ENCODE measurements at regions not wholly inside any gene's neighbourhood (a gene's known extent, or its start where the extent isn't known, plus 50 kb on each side); places are given as distances from the start of the nearest gene placed in this dataset.

GRCh38 chr9:29004988-29005387 is 1431.7 kb upstream of the C9orf72 start:
- ChIA-PET CTCF (no interaction called here), POLR2A (no interaction called here)
- FAIRE-seq (no peak), DNase-seq (ENCODE audit: low read depth, low spot score) (no peak)
- TF ChIP-seq MAX (IDR thresholded peaks at IDR 0.05; ENCODE audit: insufficient read depth, insufficient read length) (no peak), EZH2 (IDR thresholded peaks at IDR 0.05; ENCODE audit: borderline replicate concordance, low read depth, low read length, severe bottlenecking) (no peak), MYC (IDR thresholded peaks at IDR 0.05; ENCODE audit: low read depth, low read length) (no peak), FOS (IDR thresholded peaks at IDR 0.05; ENCODE audit: borderline replicate concordance, insufficient read depth, low read length) (no peak), GATA2 (IDR thresholded peaks at IDR 0.05; ENCODE audit: insufficient read depth, insufficient read length, low read depth, low read length) (no peak), JUN (IDR thresholded peaks at IDR 0.05; ENCODE audit: borderline replicate concordance, insufficient read depth, insufficient read length, low read depth) (no peak), POLR2AphosphoS5 (IDR thresholded peaks at IDR 0.05; ENCODE audit: insufficient read depth, low read depth, low read length) (no peak), CTCF (IDR thresholded peaks at IDR 0.05; ENCODE audit: extremely low read depth in 1 of 2, insufficient read depth in 1 of 2, low read depth in 1 of 2, low read length in 2 of 2) (no peak), POLR2A (IDR thresholded peaks at IDR 0.05; ENCODE audit: low read depth, low read length) (no peak)
- Histone ChIP-seq H3K36me3 (ENCODE audit: control insufficient read depth in 2 of 2, extremely low read depth in 1 of 2, insufficient read depth in 2 of 2, low read length in 2 of 2) (no peaks in the 10 kb centered on the region), H3K4me2 (ENCODE audit: insufficient read depth, low read length) (no peak overlapping the region), H3K9me1 (replicated peaks; ENCODE audit: control insufficient read depth, extremely low read depth, insufficient read depth, low read length) (no peaks in the 10 kb centered on the region), H3K4me1 (ENCODE audit: control insufficient read depth, extremely low read depth, insufficient read depth, low read length) (no peaks in the 10 kb centered on the region), H3K4me3 (replicated peaks in 1 of 3; ENCODE audit: insufficient read depth in 1 of 3, low read depth in 1 of 3, low read length in 3 of 3) (no peak overlapping the region), H3K9me3 (replicated peaks; ENCODE audit: control insufficient read depth, insufficient read depth, low read length) (no peaks in the 10 kb centered on the region), H2AFZ (ENCODE audit: low read depth, low read length) (no peak overlapping the region), H3K9ac (replicated peaks; ENCODE audit: extremely low read depth, insufficient read depth, low read length) (no peak overlapping the region), H3K27ac (ENCODE audit: insufficient read depth, low read depth, low read length) (no peak overlapping the region), H3K79me2 (ENCODE audit: control insufficient read depth, insufficient read depth, low read length) (no peaks in the 10 kb centered on the region), H4K20me1 (replicated peaks; ENCODE audit: control insufficient read depth, extremely low read depth, insufficient read depth, low read length) (no peaks in the 10 kb centered on the region), H3K27me3 (ENCODE audit: control insufficient read depth in 2 of 2, insufficient read depth in 2 of 2, low read length in 2 of 2) (no peaks in the 10 kb centered on the region)
- BruUV-seq (replicated peaks) = no TSS peak
- dilution Hi-C loops (cut with MboI; ENCODE audit: extremely low pct_ligation_motif_present, low sequenced_read_pairs) = no loop called here
- intact Hi-C loops (cut with micrococcal nuclease) = no loop called here
